Activated T-cell treated with anti-CD3 and anti-CD28 coated beads, Interleukin-2, amount 50 U/mL, for 24 hours (primary cell): ENCODE measurements at regions not wholly inside any gene's neighbourhood (a gene's known extent, or its start where the extent isn't known, plus 50 kb on each side); places are given as distances from the start of the nearest gene placed in this dataset.
A peak's percentile ranks its signal among the peaks of the same experiment; 100 is the strongest.

Experiments
- DNase-seq: peaks from one replicate; pipeline ENCODE4 v3.0.0-alpha.2; 2020
- H3K27ac Mint-ChIP-seq: 2 replicates; pipeline ENCODE4 v1.8.0; 2020; ENCODE audit warnings: mild to moderate bottlenecking, mixed read lengths
- H3K27me3 Mint-ChIP-seq: 2 replicates; pipeline ENCODE4 v1.8.0; 2020; ENCODE audit warnings: mixed read lengths
- H3K36me3 Mint-ChIP-seq: 2 replicates; pipeline ENCODE4 v1.8.0; 2020; ENCODE audit warnings: low read depth, mixed read lengths
- H3K4me1 Mint-ChIP-seq: 2 replicates; pipeline ENCODE4 v1.8.0; 2020; ENCODE audit warnings: low read depth, mixed read lengths
- H3K4me3 Mint-ChIP-seq: 2 replicates; pipeline ENCODE4 v1.8.0; 2020; ENCODE audit warnings: mild to moderate bottlenecking, moderate library complexity, mixed read lengths
- H3K9me3 Mint-ChIP-seq: 2 replicates; pipeline ENCODE4 v1.8.0; 2020; ENCODE audit warnings: mixed read lengths

DNA sequence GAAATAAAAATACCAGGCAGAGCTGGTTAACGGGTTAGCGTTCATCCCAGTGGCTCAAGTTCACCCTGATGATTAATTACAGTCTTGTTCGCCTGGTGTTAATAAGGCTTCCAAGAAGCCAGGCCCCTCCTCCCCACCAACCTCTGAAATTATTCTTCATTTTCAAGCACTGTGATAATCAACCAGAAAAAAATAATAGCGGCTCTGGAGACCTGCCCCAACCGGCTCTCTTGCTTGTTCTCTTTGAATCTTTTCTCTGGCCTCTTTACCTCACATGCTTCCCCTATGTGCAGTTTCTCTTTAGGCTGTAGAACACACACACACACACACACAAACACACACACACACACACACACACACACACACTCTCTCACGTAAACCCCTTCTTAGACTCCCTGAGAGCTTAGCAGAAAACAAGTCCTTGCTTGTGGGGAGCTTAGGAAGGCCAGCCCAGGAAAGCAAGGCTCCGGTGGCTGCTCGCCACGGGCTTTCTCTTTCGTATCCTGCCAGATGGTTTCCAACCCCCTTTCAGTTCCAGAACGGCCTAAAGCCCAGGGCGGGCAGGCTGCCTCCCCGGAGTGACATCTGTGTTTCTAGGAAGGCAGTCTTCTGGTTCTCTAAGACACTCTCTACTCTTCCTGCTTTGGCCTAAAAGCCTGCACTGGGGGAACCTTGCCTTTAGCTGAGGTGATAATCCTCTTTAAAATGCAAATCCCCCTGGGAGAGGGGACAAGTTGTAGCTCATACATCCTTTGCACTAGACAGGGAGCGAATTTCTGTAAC, 106.4 kb upstream of the SESN3 start:
- Mint-ChIP-seq H3K36me3 (no peaks in the 10 kb centered on the region), H3K4me3 (no peak overlapping the region), H3K27me3 (no peaks in the 10 kb centered on the region), H3K4me1 (peaks cover 11% of the 10 kb centered on the region), H3K27ac (no peak overlapping the region), H3K9me3 (no peaks in the 10 kb centered on the region)
- peak; percentile 64 for DNase-seq

DNA sequence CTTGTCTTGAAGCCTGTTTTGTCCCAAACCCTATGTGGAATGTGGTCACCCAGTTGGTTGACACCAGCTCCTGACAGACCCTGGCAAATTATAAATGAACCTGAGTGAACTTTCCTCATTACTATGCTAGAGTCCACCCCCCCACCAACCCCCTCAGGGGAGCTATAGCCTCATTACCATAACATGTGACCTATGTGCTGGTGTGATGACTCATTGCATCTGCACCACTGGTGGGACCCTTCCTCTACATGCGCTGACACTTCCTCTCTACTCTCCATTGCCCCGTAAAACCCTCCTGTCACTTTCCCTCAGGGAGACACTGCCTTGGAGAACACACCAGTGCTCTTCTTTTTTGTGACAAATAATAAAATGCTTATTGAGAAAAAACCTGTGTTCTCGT, 105.0 kb upstream of the SESN3 start:
- Mint-ChIP-seq H3K27me3 (no peaks in the 10 kb centered on the region), H3K9me3 (no peaks in the 10 kb centered on the region), H3K36me3 (no peaks in the 10 kb centered on the region), H3K4me3 (no peak overlapping the region), H3K4me1 (peaks cover 11% of the 10 kb centered on the region), H3K27ac (no peak overlapping the region)
- no peak for DNase-seq

DNA sequence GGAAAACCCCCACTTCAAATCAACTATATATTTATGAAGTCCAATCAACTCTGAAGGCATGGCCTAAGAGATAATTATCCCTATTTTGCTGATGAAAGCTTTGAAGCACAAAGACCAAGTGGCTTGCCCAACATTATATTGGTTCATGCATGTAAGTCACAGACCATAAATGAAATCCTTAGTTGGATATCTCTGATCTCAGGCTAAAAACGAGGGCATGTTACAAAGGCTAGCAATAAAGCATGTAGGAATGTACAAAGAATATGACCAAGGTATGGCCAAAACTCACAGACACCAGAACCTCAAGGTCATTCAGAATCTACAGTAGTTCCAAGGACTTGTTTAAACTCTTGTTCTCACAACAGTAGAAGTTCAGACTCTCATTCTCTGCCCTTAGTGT, 100.2 kb upstream of the SESN3 start:
- H3K9me3 Mint-ChIP-seq: no peaks in the 10 kb centered on the region
- H3K4me1 Mint-ChIP-seq: peaks cover 22% of the 10 kb centered on the region

DNA sequence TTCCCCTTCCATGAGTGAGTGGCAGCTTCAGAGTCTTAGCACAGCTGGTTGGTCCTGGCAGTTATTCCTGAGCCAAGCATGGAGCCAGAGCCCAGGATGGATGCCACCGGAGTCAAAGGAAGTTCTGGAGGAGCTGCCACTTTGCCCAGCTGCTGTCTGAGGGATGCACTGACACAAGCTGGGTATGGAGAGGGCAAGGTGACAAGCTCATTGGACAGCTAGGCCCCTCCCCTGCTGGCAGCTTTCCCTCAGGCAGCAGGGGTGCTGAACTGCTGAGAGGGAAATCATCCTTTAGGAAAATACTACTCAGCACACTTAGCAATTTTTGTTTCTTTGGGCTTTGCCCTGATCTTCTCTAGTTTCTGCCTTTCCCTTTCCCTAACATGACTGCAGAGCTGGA, 99.3 kb upstream of the SESN3 start:
- Mint-ChIP-seq H3K27me3 (no peaks in the 10 kb centered on the region), H3K9me3 (no peaks in the 10 kb centered on the region), H3K27ac (no peak overlapping the region), H3K4me3 (no peak overlapping the region), H3K36me3 (no peaks in the 10 kb centered on the region), H3K4me1 (peaks cover 18% of the 10 kb centered on the region)
- DNase-seq: no peak

More for the DNA sequence above, 100.2 kb upstream of the SESN3 start:
- no peak for DNase-seq
- Mint-ChIP-seq H3K36me3 (no peaks in the 10 kb centered on the region), H3K27me3 (no peaks in the 10 kb centered on the region), H3K27ac (no peak overlapping the region), H3K4me3 (no peak overlapping the region)

DNA sequence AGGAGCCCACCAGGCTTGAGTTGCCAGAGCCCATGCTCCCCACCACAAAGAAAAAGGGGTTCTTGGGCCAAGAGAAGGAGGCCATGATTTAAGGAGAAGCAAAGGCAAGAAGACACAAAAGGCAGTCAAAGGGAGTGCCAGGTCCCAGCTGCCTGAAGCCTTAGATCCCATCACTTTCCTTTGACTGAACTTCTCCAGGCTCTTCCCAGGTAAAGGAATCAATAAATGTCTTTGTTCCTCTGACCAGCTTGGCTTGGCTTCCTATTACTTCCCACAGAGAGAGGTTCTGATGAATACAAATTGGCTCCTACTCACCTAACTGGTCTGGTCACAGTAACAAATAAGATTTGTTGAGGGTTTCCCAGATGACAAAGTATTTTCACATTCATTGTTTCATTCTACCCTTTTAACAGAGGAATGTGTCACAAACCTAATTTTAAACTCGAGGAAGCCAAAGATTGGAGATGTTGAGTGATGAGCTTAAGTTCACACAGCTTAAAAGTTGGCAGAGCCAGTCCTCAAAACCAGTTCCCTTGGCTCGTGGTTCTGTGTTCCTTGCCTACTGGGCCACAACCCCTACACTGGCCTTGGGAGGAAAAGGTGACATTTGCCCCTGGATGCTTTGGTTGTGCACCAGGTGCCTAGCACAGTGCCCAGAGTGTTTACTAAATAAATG, 96.4 kb upstream of the SESN3 start:
- H3K4me3 Mint-ChIP-seq: no peak overlapping the region
- no peaks in the 10 kb centered on the region for H3K9me3 Mint-ChIP-seq

DNA sequence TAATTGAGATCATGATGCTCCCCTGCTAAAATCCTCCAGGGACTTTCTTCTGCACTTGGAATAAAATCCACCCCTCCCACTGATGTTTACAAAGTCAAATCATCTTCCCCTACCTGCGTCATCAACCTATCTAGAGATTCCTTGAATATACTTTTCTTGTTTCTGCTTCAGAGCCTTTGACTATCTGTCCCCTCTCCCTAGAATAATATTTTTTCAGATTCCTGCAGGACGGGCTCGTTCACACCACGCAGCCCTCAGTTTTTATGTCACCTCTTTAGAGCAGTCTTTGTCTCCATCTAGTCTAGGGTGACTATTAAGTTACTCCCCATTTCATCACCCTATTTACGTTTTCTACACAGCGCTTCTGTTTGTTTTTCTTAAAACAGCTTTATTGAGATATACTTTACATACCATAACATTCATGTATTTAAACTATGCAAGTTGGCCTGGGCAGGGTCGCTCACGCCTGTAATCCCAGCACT, 94.8 kb upstream of the SESN3 start:
- no peak overlapping the region for H3K4me3 Mint-ChIP-seq
- no peak for DNase-seq
- H3K4me1 Mint-ChIP-seq: peaks cover 22% of the 10 kb centered on the region
- no peaks in the 10 kb centered on the region for H3K36me3 Mint-ChIP-seq
- no peaks in the 10 kb centered on the region for H3K9me3 Mint-ChIP-seq
- no peaks in the 10 kb centered on the region for H3K27me3 Mint-ChIP-seq
- no peak overlapping the region for H3K27ac Mint-ChIP-seq

More for the DNA sequence above, 96.4 kb upstream of the SESN3 start:
- Mint-ChIP-seq H3K27me3 (no peaks in the 10 kb centered on the region), H3K27ac (no peak overlapping the region), H3K36me3 (no peaks in the 10 kb centered on the region), H3K4me1 (peaks cover 22% of the 10 kb centered on the region)
- DNase-seq: no peak

DNA sequence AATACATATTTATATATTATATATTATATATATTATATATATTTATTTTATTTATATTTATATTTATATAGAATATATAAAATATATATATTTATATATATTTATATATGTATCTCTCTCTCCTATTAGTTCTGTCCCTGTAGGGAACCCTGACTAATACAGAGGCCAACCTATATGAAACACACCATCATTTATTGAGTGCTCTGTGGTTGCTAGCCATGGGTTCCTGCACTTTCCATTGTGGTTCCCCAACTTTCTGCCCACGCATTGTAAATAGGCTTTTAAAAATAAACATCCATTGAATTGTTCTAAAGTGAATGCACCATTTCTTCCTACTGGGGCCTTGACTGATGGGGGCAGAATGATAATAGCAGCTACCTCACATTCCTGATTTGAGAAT, 93.8 kb upstream of the SESN3 start:
- no peaks in the 10 kb centered on the region for H3K9me3 Mint-ChIP-seq
- H3K4me1 Mint-ChIP-seq: peaks cover 17% of the 10 kb centered on the region
- no peak for DNase-seq
- no peak overlapping the region for H3K27ac Mint-ChIP-seq
- no peak overlapping the region for H3K4me3 Mint-ChIP-seq
- H3K27me3 Mint-ChIP-seq: no peaks in the 10 kb centered on the region
- no peaks in the 10 kb centered on the region for H3K36me3 Mint-ChIP-seq

DNA sequence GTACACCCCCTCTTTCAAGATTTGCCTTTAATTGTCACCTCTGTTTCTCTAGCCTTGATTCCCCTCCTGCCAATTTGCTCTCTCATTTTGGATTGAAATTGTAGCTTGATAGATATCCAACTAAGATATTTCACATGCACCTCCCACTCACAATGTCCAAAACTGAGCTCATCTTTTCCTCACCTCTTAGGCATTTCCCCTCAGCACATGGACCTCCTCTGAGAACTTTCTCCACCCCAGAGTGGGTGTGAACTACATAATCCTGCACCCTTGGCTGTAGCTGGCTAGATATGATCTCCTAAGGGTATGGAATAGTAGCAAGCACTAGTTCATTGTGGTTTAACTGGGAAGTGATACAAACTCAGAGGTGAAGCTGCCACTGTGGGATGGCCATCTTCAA, 91.5 kb upstream of the SESN3 start:
- peaks cover 4% of the 10 kb centered on the region for H3K4me1 Mint-ChIP-seq

DNA sequence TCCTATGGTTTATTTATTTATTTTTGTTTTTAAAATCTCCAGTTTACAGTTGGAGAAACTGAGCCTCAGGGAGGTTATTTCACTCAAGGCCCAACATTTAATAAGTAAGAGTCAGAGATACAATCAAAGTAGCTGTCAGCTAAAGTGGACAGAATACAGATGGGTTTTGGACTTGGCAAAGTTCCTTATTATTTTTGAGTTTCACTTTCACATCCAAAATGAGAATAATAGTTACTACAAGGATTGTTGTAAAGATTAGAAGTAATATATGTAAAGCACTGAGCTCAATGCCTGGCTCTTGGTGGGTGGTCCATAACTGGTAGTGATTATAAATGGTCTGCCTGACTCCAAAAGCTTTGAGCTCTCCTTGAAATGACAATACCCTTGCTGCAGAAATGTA, 87.5 kb upstream of the SESN3 start:
- Mint-ChIP-seq H3K4me3 (no peak overlapping the region), H3K27ac (no peak overlapping the region), H3K9me3 (no peaks in the 10 kb centered on the region), H3K36me3 (no peaks in the 10 kb centered on the region), H3K4me1 (peaks cover 4% of the 10 kb centered on the region), H3K27me3 (no peaks in the 10 kb centered on the region)
- no peak for DNase-seq

More for the DNA sequence above, 91.5 kb upstream of the SESN3 start:
- Mint-ChIP-seq H3K4me3 (no peak overlapping the region), H3K27ac (no peak overlapping the region), H3K27me3 (no peaks in the 10 kb centered on the region), H3K9me3 (no peaks in the 10 kb centered on the region), H3K36me3 (no peaks in the 10 kb centered on the region)
- DNase-seq: no peak

DNA sequence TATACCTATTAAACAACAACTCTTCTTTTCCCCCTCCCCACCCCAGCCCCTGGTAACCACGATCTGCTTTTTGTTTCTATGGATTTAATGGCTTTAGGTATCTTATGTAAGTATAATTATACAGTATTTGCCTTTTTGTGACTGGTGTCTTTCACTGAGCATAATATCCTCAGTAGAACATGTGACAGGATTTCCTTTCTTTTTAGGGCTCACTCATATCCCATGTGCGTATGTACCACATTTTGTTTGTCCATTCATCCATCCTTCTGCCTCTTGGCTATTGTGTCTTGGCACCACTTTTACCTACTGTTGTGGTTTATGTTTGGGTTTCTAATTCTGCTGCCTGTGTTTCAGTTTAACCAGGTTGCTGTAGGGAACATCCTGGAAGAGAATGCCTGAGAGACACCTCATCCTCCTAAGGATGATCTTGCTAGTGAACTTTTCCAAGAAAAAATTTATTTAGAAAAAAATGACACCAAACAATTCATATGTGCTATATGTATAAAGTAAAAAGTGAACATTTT, 77.6 kb upstream of the SESN3 start:
- no peak overlapping the region for H3K27ac Mint-ChIP-seq
- no peak for DNase-seq
- H3K4me3 Mint-ChIP-seq: no peak overlapping the region
- H3K27me3 Mint-ChIP-seq: no peaks in the 10 kb centered on the region
- H3K36me3 Mint-ChIP-seq: no peaks in the 10 kb centered on the region
- no peaks in the 10 kb centered on the region for H3K9me3 Mint-ChIP-seq
- H3K4me1 Mint-ChIP-seq: peaks cover 9% of the 10 kb centered on the region

DNA sequence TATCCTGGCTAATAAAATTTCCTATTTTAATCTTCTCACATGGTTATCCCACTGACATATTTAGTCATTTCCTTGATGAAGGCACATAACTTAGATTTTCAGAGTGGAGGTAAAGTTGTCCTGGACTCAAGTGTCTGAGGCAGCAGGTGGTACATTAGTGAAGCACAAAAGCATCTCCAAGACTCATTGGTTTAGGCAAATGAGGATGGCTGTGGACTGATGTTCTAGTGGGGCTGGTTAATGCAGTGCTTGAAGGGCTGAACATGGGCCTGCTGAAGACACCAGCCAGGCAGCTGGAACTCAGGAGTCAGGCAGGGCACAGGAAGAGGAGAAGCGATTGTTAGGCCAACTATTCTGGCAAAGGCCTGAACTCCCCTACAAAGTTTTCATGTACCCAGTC, 76.3 kb upstream of the SESN3 start:
- no peaks in the 10 kb centered on the region for H3K27me3 Mint-ChIP-seq
- no peaks in the 10 kb centered on the region for H3K9me3 Mint-ChIP-seq
- DNase-seq: no peak
- H3K36me3 Mint-ChIP-seq: no peaks in the 10 kb centered on the region
- H3K4me1 Mint-ChIP-seq: peaks cover 9% of the 10 kb centered on the region
- H3K4me3 Mint-ChIP-seq: no peak overlapping the region
- no peak overlapping the region for H3K27ac Mint-ChIP-seq

DNA sequence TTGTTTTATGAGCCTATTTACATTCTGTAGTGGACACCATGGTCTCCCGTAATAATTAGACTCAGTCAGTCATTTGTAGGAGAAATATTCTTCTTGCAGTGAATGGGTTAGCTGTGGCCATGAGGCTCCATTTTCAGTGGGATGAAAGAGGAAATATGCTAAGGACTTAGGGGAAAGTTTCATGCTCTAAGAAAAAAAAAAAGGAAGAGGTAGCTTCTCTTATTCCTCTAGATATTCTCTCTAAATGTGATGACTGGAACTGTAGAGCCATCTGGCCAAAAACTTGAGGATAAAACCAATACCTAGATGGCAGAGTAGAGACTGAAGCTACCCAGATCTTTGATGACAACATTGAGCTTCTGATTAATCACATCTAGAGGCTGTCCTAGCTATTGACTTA, 75.8 kb upstream of the SESN3 start:
- no peaks in the 10 kb centered on the region for H3K9me3 Mint-ChIP-seq
- peaks cover 9% of the 10 kb centered on the region for H3K4me1 Mint-ChIP-seq
- H3K27ac Mint-ChIP-seq: no peak overlapping the region
- no peaks in the 10 kb centered on the region for H3K36me3 Mint-ChIP-seq
- no peak overlapping the region for H3K4me3 Mint-ChIP-seq
- DNase-seq: no peak
- no peaks in the 10 kb centered on the region for H3K27me3 Mint-ChIP-seq

DNA sequence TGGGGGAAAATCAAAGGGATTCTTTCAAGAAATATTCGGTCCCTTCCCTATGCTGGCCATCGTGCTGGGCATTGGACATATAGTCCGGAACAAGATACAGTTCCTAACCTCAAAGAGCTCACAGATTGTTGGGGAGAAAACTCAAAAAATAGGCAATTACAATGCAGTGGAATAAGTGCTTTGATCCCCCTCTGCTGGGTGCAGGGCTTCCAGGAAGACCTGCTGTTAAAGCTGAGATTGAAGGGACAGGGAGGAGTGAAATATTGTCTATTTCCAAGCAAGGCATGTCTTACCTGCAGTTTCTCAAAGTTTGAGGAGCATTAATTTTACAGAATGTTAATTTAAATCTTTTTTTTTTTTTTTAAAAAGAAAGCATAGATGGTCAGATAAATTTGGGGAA, 75.1 kb upstream of the SESN3 start:
- peaks cover 9% of the 10 kb centered on the region for H3K4me1 Mint-ChIP-seq
- DNase-seq: no peak
- H3K27ac Mint-ChIP-seq: no peak overlapping the region
- no peaks in the 10 kb centered on the region for H3K36me3 Mint-ChIP-seq
- H3K9me3 Mint-ChIP-seq: no peaks in the 10 kb centered on the region
- H3K4me3 Mint-ChIP-seq: no peak overlapping the region
- no peaks in the 10 kb centered on the region for H3K27me3 Mint-ChIP-seq

DNA sequence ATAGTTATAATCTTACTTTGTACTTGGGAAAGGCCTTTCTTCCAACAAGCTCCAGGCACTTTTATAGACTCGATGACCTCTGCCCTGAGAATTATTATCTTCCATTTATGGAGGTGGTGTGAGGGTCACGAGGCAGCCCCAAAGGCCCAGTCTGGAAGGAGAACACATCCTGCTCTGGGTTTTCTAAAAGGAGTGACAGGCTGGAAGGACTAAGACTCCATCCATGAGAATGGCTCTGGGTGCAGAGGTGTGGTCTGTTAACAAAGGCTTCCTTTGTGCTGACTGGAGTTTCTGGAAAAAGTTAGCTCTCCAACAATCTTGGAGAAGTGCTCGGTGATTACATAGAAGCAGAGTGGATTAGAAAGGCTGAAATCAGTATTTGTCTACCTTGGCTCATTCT, 74.7 kb upstream of the SESN3 start:
- H3K27ac Mint-ChIP-seq: no peak overlapping the region
- H3K27me3 Mint-ChIP-seq: no peaks in the 10 kb centered on the region
- H3K4me3 Mint-ChIP-seq: no peak overlapping the region
- H3K36me3 Mint-ChIP-seq: no peaks in the 10 kb centered on the region
- no peak for DNase-seq
- peaks cover 9% of the 10 kb centered on the region for H3K4me1 Mint-ChIP-seq
- H3K9me3 Mint-ChIP-seq: no peaks in the 10 kb centered on the region

DNA sequence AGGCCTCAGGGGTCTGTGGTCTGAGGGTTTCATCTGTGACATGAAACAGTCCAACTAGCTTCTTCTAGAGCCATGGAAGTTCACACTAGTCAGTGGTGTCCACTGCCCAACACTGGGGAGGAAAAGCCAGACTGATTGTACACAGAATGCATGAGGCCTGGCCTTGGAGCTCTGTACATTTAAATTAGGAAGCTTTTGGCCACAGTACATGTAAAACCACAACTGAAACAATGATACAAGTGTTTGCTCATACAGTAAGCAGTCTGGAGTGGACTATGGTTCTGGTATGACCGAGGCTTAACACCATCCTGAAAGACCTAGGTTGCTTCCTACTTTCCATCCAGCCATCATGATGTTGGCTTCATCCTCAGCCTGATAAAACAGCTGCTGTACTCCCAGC, 73.8 kb upstream of the SESN3 start:
- Mint-ChIP-seq H3K4me3 (no peak overlapping the region), H3K27ac (no peak overlapping the region), H3K9me3 (no peaks in the 10 kb centered on the region), H3K27me3 (no peaks in the 10 kb centered on the region), H3K4me1 (peaks cover 13% of the 10 kb centered on the region), H3K36me3 (no peaks in the 10 kb centered on the region)
- DNase-seq: no peak
